Ovary (tissue), 3 donors: ENCODE measurements at regions not wholly inside any gene's neighbourhood (a gene's known extent, or its start where the extent isn't known, plus 50 kb on each side); places are given as distances from the start of the nearest gene placed in this dataset.

Source experiments
- CTCF ChIP-seq, 3 donors: fragments of 450-650 bp in 2 of 3; fragments of 200-600 bp in 1 of 3; IDR thresholded peaks; one replicate each; pipeline versions ENCODE4 v1.5.1 to v1.8.0; 2016 to 2022; ENCODE audit warnings: antibody characterized with exemption in 3 of 3, mild to moderate bottlenecking in 1 of 3
- EP300 ChIP-seq: sonication (generic); formaldehyde crosslinking; IDR thresholded peaks from one replicate; pipeline ENCODE4 v1.6.1; 2017; ENCODE audit warnings: antibody characterized with exemption
- POLR2A ChIP-seq: fragments of 450-650 bp; IDR thresholded peaks from one replicate; pipeline ENCODE4 v1.6.1; 2017; ENCODE audit warnings: antibody characterized with exemption, mild to moderate bottlenecking, moderate library complexity
- donor health status: DM: no; HTN: no; CAD: no.

- TF ChIP-seq POLR2A (no peak), EP300 (no peak), CTCF (IDR thresholded peaks at IDR 0.05) (no peak)
Observed at GRCh38 chr3:135419155-135419554, 546.4 kb upstream of the PPP2R3A start.
